H9 (cell line): ENCODE measurements at regions not wholly inside any gene's neighbourhood (a gene's known extent, or its start where the extent isn't known, plus 50 kb on each side); places are given as distances from the start of the nearest gene placed in this dataset.
"Not testable (repeated sequence)": the region's sequence is repeated elsewhere in the genome, so short reads cannot be mapped to it uniquely, and the experiment has no call there.

Experiments
- DNase-seq: peaks from one replicate; pipeline ENCODE4 v3.0.0-alpha.2; 2017
- H2AFZ ChIP-seq: one replicate; pipeline ENCODE4 v1.6.1; 2013; ENCODE audit warnings: mild to moderate bottlenecking, low read length, control low read depth, moderate library complexity
- H2AK5ac ChIP-seq: 2 replicates; pipeline ENCODE4 v1.6.1; 2013; ENCODE audit warnings: low read length, control low read depth, mixed read lengths; ENCODE audit not compliant: insufficient read length
- H2BK120ac ChIP-seq: one replicate; pipeline ENCODE4 v1.6.1; 2013; ENCODE audit warnings: low read depth, mild to moderate bottlenecking, low read length, control low read depth, inconsistent platforms; ENCODE audit not compliant: poor library complexity, severe bottlenecking
- H2BK12ac ChIP-seq: 2 replicates; pipeline ENCODE4 v1.6.1; 2013; ENCODE audit warnings: low read length, control low read depth, mixed read lengths, low read depth; ENCODE audit not compliant: insufficient read length
- H2BK15ac ChIP-seq: 2 replicates; pipeline ENCODE4 v1.6.1; 2013; ENCODE audit warnings: low read depth, low read length, control low read depth
- H2BK20ac ChIP-seq: one replicate; pipeline ENCODE4 v1.6.1; 2013; ENCODE audit warnings: low read depth, mild to moderate bottlenecking, low read length, control low read depth, inconsistent platforms; ENCODE audit not compliant: poor library complexity, severe bottlenecking
- H2BK5ac ChIP-seq: 2 replicates; pipeline ENCODE4 v1.6.1; 2013; ENCODE audit warnings: low read length, control low read depth, mixed read lengths; ENCODE audit not compliant: insufficient read length
- H3K14ac ChIP-seq: 2 replicates; pipeline ENCODE4 v1.6.1; 2013; ENCODE audit warnings: low read length, control low read depth; ENCODE audit not compliant: insufficient read depth
- H3K18ac ChIP-seq: 2 replicates; pipeline ENCODE4 v1.6.1; 2013; ENCODE audit warnings: low read depth, mild to moderate bottlenecking, mixed read lengths, low read length, control low read depth; ENCODE audit not compliant: insufficient read length
- H3K23ac ChIP-seq: 2 replicates; pipeline ENCODE4 v1.6.1; 2013; ENCODE audit warnings: low read length, control low read depth, mixed read lengths, low read depth; ENCODE audit not compliant: insufficient read length
- H3K23me2 ChIP-seq: 2 replicates; pipeline ENCODE4 v1.6.1; 2013; ENCODE audit warnings: low read depth, mild to moderate bottlenecking, mixed read lengths, low read length, control low read depth; ENCODE audit not compliant: insufficient read length, poor library complexity, severe bottlenecking
- H3K27ac ChIP-seq: 2 replicates; pipeline ENCODE4 v1.5.1; 2013; ENCODE audit warnings: low read length, control low read depth, mixed read lengths, low read depth; ENCODE audit not compliant: insufficient read length
- H3K27me3 ChIP-seq: 2 replicates; pipeline ENCODE4 v1.6.1; 2013; ENCODE audit warnings: low read length, control low read depth, inconsistent platforms; ENCODE audit not compliant: insufficient read depth
- H3K4ac ChIP-seq: 2 replicates; pipeline ENCODE4 v1.6.1; 2013; ENCODE audit warnings: low read depth, mild to moderate bottlenecking, control low read depth, inconsistent platforms, low read length, moderate library complexity
- H3K4me1 ChIP-seq: 2 replicates; pipeline ENCODE4 v1.6.1; 2013; ENCODE audit warnings: low read length, control low read depth, inconsistent platforms; ENCODE audit not compliant: insufficient read depth
- H3K4me2 ChIP-seq: 2 replicates; pipeline ENCODE4 v1.6.1; 2013; ENCODE audit warnings: low read length, control low read depth, mixed read lengths; ENCODE audit not compliant: insufficient read length, insufficient read depth
- H3K56ac ChIP-seq: 2 replicates; pipeline ENCODE4 v1.6.1; 2013; ENCODE audit warnings: low read depth, mild to moderate bottlenecking, mixed read lengths, low read length, control low read depth; ENCODE audit not compliant: insufficient read length
- H3K79me1 ChIP-seq: 2 replicates; pipeline ENCODE4 v1.6.1; 2013; ENCODE audit warnings: low read depth, mild to moderate bottlenecking, moderate library complexity, low read length, control low read depth, inconsistent platforms; ENCODE audit not compliant: insufficient read depth, poor library complexity, severe bottlenecking
- H3K79me2 ChIP-seq: 2 replicates; pipeline ENCODE4 v1.6.1; 2013; ENCODE audit warnings: low read length, control low read depth, inconsistent platforms; ENCODE audit not compliant: insufficient read depth
- H3K9ac ChIP-seq: 2 replicates; pipeline ENCODE4 v1.6.1; 2013; ENCODE audit warnings: low read length, control low read depth, mixed read lengths; ENCODE audit not compliant: insufficient read length; ENCODE audit errors: extremely low read depth
- H3K9me3 ChIP-seq: one replicate; pipeline ENCODE4 v1.6.1; 2013; ENCODE audit warnings: low read depth, low read length, inconsistent platforms; ENCODE audit not compliant: control insufficient read depth
- H3T11ph ChIP-seq: one replicate; pipeline ENCODE4 v1.6.1; 2013; ENCODE audit warnings: mild to moderate bottlenecking, low read length, control low read depth, inconsistent platforms
- H4K20me1 ChIP-seq: one replicate; pipeline ENCODE4 v1.6.1; 2013; ENCODE audit not compliant: control insufficient read depth, insufficient read length, insufficient read depth
- H4K5ac ChIP-seq: 2 replicates; pipeline ENCODE4 v1.6.1; 2013; ENCODE audit warnings: low read depth, mild to moderate bottlenecking, mixed read lengths, low read length, control low read depth; ENCODE audit not compliant: insufficient read length
- H4K8ac ChIP-seq: replicated peaks from 2 replicates; pipeline ENCODE4 v1.6.1; 2013; ENCODE audit warnings: low read length, control low read depth, mixed read lengths, low read depth; ENCODE audit not compliant: insufficient read length
- H4K91ac ChIP-seq: 2 replicates; pipeline ENCODE4 v1.6.1; 2013; ENCODE audit warnings: low read depth, mild to moderate bottlenecking, moderate library complexity, mixed read lengths, low read length, control low read depth; ENCODE audit not compliant: insufficient read length
- H3K27ac Mint-ChIP-seq, 3 experiments: 2 replicates in 2 of 3; 3 replicates in 1 of 3; pipeline ENCODE4 v1.8.0; 2020 to 2021; ENCODE audit warnings: mixed read lengths in 3 of 3, mild to moderate bottlenecking in 1 of 3, moderate library complexity in 1 of 3
- H3K27me3 Mint-ChIP-seq: 2 replicates; pipeline ENCODE4 v1.8.0; 2021; ENCODE audit warnings: low read depth, mild to moderate bottlenecking, moderate library complexity, mixed read lengths
- H3K36me3 Mint-ChIP-seq, 3 experiments: 2 replicates in 2 of 3; 3 replicates in 1 of 3; pipeline ENCODE4 v1.8.0; 2020 to 2021; ENCODE audit warnings: low read depth in 3 of 3, mixed read lengths in 3 of 3; ENCODE audit not compliant: insufficient read depth in 1 of 3
- H3K4me1 Mint-ChIP-seq, 2 experiments: 2 replicates each; pipeline ENCODE4 v1.8.0; 2020; ENCODE audit warnings: mixed read lengths in 2 of 2
- H3K4me3 Mint-ChIP-seq, 2 experiments: 2 replicates in 1 of 2; 3 replicates in 1 of 2; pipeline ENCODE4 v1.8.0; 2020 to 2021; ENCODE audit warnings: mild to moderate bottlenecking in 2 of 2, mixed read lengths in 2 of 2, moderate library complexity in 1 of 2
- H3K9me3 Mint-ChIP-seq, 2 experiments: 2 replicates in 1 of 2; 3 replicates in 1 of 2; pipeline ENCODE4 v1.8.0; 2020; ENCODE audit warnings: mild to moderate bottlenecking in 2 of 2, mixed read lengths in 2 of 2, moderate library complexity in 1 of 2
- WGBS: extraction: QIAGEN DNeasy Blood & Tissue Kit; methylation state at CpG from one replicate; pipeline ENCODE4 v1.1.7; 2013; ENCODE audit warnings: missing lambda C conversion rate, low lambda C conversion rate, mixed read lengths; ENCODE audit not compliant: insufficient read length; ENCODE audit errors: extremely low coverage; 5-methylcytosine and 5-hydroxymethylcytosine counted together

DNA sequence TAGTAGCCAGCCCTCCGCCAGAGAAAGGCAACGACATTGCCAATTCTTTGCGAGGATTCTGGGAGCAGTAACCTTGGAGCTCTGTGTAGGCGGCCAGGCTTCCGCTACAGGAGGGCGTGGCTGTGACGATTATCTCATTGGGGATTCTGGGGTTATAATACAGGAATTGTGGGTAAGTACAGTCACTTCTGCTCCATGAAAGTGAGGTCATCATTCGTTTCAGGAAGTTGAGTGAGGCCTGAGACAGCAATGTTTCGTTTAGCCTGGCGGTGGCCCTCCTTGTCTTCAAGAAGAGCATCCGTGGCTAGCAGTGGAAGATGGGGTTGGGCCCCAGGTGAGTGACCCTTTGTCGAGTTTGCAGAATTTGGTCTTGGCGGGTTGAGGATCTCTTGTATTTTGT lies 79.5 kb upstream of the GPR39 start:
- H3K79me1 ChIP-seq, H3K14ac ChIP-seq, H4K91ac ChIP-seq, H2BK12ac ChIP-seq, H3K27me3 ChIP-seq, H3K23ac ChIP-seq, H3K56ac ChIP-seq, H3T11ph ChIP-seq, DNase-seq, H3K4me1 ChIP-seq, H2AK5ac ChIP-seq, H2BK20ac ChIP-seq, H4K8ac ChIP-seq, H4K20me1 ChIP-seq, H2BK120ac ChIP-seq, H4K5ac ChIP-seq, H2BK5ac ChIP-seq, H3K27me3 Mint-ChIP-seq, H3K9ac ChIP-seq, H3K4ac ChIP-seq, H3K23me2 ChIP-seq, H3K4me3 Mint-ChIP-seq, H3K36me3 Mint-ChIP-seq, H3K4me2 ChIP-seq, H2AFZ ChIP-seq, H3K18ac ChIP-seq, H3K9me3 Mint-ChIP-seq, H3K27ac ChIP-seq, H2BK15ac ChIP-seq, H3K9me3 ChIP-seq, H3K79me2 ChIP-seq: not testable (repeated sequence)
- Mint-ChIP-seq H3K27ac (peak overlapping the region; percentile 13 to 87 (median 45); a peak in 1 of 7 replicates), H3K4me1 (peaks cover 17 to 22% of the 10 kb centered on the region in 2 experiments)
- WGBS = no CpG with 5 or more reads among the region's 13 CpGs

GRCh38 chr2:132337844-132338243 lies 78.8 kb upstream of the GPR39 start:
- not testable (repeated sequence) for H3K9me3 Mint-ChIP-seq, H3K56ac ChIP-seq, H2BK20ac ChIP-seq, H2BK12ac ChIP-seq, H4K20me1 ChIP-seq, H3K4ac ChIP-seq, H3K9me3 ChIP-seq, DNase-seq, H2BK15ac ChIP-seq, H3K4me2 ChIP-seq, H3K27ac ChIP-seq, H2AFZ ChIP-seq, H3K36me3 Mint-ChIP-seq, H3K27me3 Mint-ChIP-seq, H3K4me3 Mint-ChIP-seq, H3K23me2 ChIP-seq, H3K14ac ChIP-seq, H3K79me2 ChIP-seq, H3K9ac ChIP-seq, H2BK120ac ChIP-seq, H2AK5ac ChIP-seq, H3T11ph ChIP-seq, H3K79me1 ChIP-seq, H4K91ac ChIP-seq, H3K18ac ChIP-seq, H2BK5ac ChIP-seq, H3K4me1 ChIP-seq, H4K5ac ChIP-seq, H3K23ac ChIP-seq, H3K27me3 ChIP-seq, H4K8ac ChIP-seq
- Mint-ChIP-seq H3K27ac (0 out of 7 replicates have a peak overlapping the region, but pooled peaks of 1 of the 3 experiments have one; percentile 62), H3K4me1 (peaks cover 17 to 22% of the 10 kb centered on the region in 2 experiments)
- WGBS = no CpG with 5 or more reads among the region's 5 CpGs
